ENCODE measurements at regions not wholly inside any gene's neighbourhood (a gene's known extent, or its start where the extent isn't known, plus 50 kb on each side); places are given as distances from the start of the nearest gene placed in this dataset.

DNA sequence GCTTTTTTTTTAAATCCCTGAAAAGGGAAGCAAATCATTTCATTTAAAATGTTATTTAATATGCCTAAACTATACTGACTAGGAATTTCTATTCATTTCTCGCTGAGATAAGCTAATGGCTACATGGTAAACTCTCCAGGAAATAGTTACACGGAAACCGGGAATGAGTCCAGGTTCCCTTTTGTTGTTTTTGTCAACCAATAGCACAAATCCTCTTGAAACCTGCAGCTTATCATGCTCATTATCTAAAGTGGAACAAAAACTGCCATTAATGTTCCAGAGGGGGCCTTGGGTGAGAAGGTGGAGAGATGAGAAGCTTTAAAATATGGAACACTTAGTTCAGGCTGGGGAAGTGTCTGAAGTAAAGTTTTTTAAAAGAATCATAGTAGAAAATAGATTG is 113.5 kb upstream of the ALCAM start:
- Histone ChIP-seq H3K27me3 (ENCODE audit: insufficient read depth, low read depth, low read length) (no peaks in the 10 kb centered on the region), H3K4me2 (ENCODE audit: low read length) (no peak overlapping the region), H2AFZ (ENCODE audit: low read depth, low read length) (no peak overlapping the region), H3K79me2 (replicated peaks; ENCODE audit: insufficient read depth, low read length) (no peaks in the 10 kb centered on the region), H3K9me2 (ENCODE audit: insufficient read depth, low read length) (no peaks in the 10 kb centered on the region), H3K27ac (ENCODE audit: low read length) (no peak overlapping the region), H3K9ac (ENCODE audit: low read length) (no peak overlapping the region), H4K20me1 (ENCODE audit: insufficient read depth) (no peaks in the 10 kb centered on the region), H3F3A (ENCODE audit: insufficient read depth, low read length, poor library complexity, severe bottlenecking) (no peaks in the 10 kb centered on the region), H3K36me3 (ENCODE audit: insufficient read depth, low read length) (no peaks in the 10 kb centered on the region), H3K4me3 (ENCODE audit: low read length) (no peak overlapping the region), H3K9me3 (ENCODE audit: low read length) (no peaks in the 10 kb centered on the region)
- TF ChIP-seq SMC3 (conservative IDR thresholded peaks at IDR 0.05; ENCODE audit: poor library complexity) (no peak), POLR2AphosphoS5 (IDR thresholded peaks at IDR 0.05) (no peak), TAF1 (IDR thresholded peaks at IDR 0.05; ENCODE audit: low read depth) (no peak), EZH2 (IDR thresholded peaks at IDR 0.05; ENCODE audit: borderline replicate concordance, insufficient read depth, low read length, poor library complexity, severe bottlenecking) (no peak), EP300 (conservative IDR thresholded peaks at IDR 0.05; ENCODE audit: poor library complexity, severe bottlenecking) (no peak), RAD21 (conservative IDR thresholded peaks at IDR 0.05) (no peak), MXI1 (conservative IDR thresholded peaks at IDR 0.05; ENCODE audit: poor library complexity, severe bottlenecking) (no peak)
- TF ChIP-seq, protein P1, sequence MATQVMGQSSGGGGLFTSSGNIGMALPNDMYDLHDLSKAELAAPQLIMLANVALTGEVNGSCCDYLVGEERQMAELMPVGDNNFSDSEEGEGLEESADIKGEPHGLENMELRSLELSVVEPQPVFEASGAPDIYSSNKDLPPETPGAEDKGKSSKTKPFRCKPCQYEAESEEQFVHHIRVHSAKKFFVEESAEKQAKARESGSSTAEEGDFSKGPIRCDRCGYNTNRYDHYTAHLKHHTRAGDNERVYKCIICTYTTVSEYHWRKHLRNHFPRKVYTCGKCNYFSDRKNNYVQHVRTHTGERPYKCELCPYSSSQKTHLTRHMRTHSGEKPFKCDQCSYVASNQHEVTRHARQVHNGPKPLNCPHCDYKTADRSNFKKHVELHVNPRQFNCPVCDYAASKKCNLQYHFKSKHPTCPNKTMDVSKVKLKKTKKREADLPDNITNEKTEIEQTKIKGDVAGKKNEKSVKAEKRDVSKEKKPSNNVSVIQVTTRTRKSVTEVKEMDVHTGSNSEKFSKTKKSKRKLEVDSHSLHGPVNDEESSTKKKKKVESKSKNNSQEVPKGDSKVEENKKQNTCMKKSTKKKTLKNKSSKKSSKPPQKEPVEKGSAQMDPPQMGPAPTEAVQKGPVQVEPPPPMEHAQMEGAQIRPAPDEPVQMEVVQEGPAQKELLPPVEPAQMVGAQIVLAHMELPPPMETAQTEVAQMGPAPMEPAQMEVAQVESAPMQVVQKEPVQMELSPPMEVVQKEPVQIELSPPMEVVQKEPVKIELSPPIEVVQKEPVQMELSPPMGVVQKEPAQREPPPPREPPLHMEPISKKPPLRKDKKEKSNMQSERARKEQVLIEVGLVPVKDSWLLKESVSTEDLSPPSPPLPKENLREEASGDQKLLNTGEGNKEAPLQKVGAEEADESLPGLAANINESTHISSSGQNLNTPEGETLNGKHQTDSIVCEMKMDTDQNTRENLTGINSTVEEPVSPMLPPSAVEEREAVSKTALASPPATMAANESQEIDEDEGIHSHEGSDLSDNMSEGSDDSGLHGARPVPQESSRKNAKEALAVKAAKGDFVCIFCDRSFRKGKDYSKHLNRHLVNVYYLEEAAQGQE (IDR thresholded peaks at IDR 0.05; ENCODE audit: borderline replicate concordance) = no peak
- TF ChIP-seq, protein P2, sequence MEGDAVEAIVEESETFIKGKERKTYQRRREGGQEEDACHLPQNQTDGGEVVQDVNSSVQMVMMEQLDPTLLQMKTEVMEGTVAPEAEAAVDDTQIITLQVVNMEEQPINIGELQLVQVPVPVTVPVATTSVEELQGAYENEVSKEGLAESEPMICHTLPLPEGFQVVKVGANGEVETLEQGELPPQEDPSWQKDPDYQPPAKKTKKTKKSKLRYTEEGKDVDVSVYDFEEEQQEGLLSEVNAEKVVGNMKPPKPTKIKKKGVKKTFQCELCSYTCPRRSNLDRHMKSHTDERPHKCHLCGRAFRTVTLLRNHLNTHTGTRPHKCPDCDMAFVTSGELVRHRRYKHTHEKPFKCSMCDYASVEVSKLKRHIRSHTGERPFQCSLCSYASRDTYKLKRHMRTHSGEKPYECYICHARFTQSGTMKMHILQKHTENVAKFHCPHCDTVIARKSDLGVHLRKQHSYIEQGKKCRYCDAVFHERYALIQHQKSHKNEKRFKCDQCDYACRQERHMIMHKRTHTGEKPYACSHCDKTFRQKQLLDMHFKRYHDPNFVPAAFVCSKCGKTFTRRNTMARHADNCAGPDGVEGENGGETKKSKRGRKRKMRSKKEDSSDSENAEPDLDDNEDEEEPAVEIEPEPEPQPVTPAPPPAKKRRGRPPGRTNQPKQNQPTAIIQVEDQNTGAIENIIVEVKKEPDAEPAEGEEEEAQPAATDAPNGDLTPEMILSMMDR (IDR thresholded peaks at IDR 0.05; ENCODE audit: poor library complexity, severe bottlenecking) = no peak

DNA sequence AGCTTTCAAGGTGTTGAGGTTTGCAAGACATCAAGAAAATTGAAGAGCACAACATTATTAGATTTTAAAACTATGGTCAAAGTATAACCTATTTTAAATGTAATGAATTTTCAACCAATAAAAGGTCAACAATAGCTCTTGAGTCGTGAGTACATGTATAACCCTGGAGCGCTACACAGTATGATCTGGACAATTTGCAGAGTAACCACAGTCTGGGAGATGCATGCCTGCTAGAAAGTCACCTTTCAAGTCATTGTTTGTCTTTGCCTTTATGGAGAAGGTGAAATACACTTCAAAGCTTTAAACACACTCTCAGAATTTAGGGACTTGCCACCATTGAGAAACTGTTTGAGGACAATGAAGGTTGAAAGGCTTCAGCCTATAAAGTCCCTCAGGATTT is 112.6 kb upstream of the ALCAM start:
- no peak overlapping the region for H3K9ac ChIP-seq (ENCODE audit: low read length)
- H2AFZ ChIP-seq (ENCODE audit: low read depth, low read length) = no peak overlapping the region
- no peaks in the 10 kb centered on the region for H3K79me2 ChIP-seq (replicated peaks; ENCODE audit: insufficient read depth, low read length)
- H3F3A ChIP-seq (ENCODE audit: insufficient read depth, low read length, poor library complexity, severe bottlenecking) = no peaks in the 10 kb centered on the region
- no peaks in the 10 kb centered on the region for H3K36me3 ChIP-seq (ENCODE audit: insufficient read depth, low read length)
- no peak for TF ChIP-seq EP300 (conservative IDR thresholded peaks at IDR 0.05; ENCODE audit: poor library complexity, severe bottlenecking)
- TF ChIP-seq TAF1 (IDR thresholded peaks at IDR 0.05; ENCODE audit: low read depth) = no peak
- no peak for TF ChIP-seq MXI1 (conservative IDR thresholded peaks at IDR 0.05; ENCODE audit: poor library complexity, severe bottlenecking)
- TF ChIP-seq, protein P1 (IDR thresholded peaks at IDR 0.05; ENCODE audit: borderline replicate concordance) = no peak
- TF ChIP-seq EZH2 (IDR thresholded peaks at IDR 0.05; ENCODE audit: borderline replicate concordance, insufficient read depth, low read length, poor library complexity, severe bottlenecking) = no peak
- TF ChIP-seq, protein P2 (IDR thresholded peaks at IDR 0.05; ENCODE audit: poor library complexity, severe bottlenecking) = no peak
- no peak for TF ChIP-seq POLR2AphosphoS5 (IDR thresholded peaks at IDR 0.05)
- no peak for TF ChIP-seq RAD21 (conservative IDR thresholded peaks at IDR 0.05)
- TF ChIP-seq SMC3 (conservative IDR thresholded peaks at IDR 0.05; ENCODE audit: poor library complexity) = no peak
- H3K9me3 ChIP-seq (ENCODE audit: low read length) = no peaks in the 10 kb centered on the region
- H3K4me3 ChIP-seq (ENCODE audit: low read length) = no peak overlapping the region
- no peaks in the 10 kb centered on the region for H3K27me3 ChIP-seq (ENCODE audit: insufficient read depth, low read depth, low read length)
- H3K9me2 ChIP-seq (ENCODE audit: insufficient read depth, low read length) = no peaks in the 10 kb centered on the region
- no peak overlapping the region for H3K4me2 ChIP-seq (ENCODE audit: low read length)
- H4K20me1 ChIP-seq (ENCODE audit: insufficient read depth) = no peaks in the 10 kb centered on the region
- H3K27ac ChIP-seq (ENCODE audit: low read length) = no peak overlapping the region
